Skeletal muscle satellite cell (primary cell): ENCODE measurements at regions not wholly inside any gene's neighbourhood (a gene's known extent, or its start where the extent isn't known, plus 50 kb on each side); places are given as distances from the start of the nearest gene placed in this dataset.

Experiments
- H3K27me3 ChIP-seq: 2 replicates; pipeline ENCODE4 v1.7.0; 2013; ENCODE audit warnings: low read length; ENCODE audit not compliant: control insufficient read depth, insufficient read depth
- H3K36me3 ChIP-seq: 2 replicates; pipeline ENCODE4 v1.7.0; 2013; ENCODE audit warnings: mild to moderate bottlenecking, control low read depth, low read length; ENCODE audit not compliant: insufficient read depth
- H3K4me1 ChIP-seq: 2 replicates; pipeline ENCODE4 v1.7.0; 2013; ENCODE audit warnings: low read length; ENCODE audit not compliant: control insufficient read depth, insufficient read depth
- H3K4me2 ChIP-seq: 2 replicates; pipeline ENCODE4 v1.7.0; 2013; ENCODE audit warnings: mild to moderate bottlenecking, low read length
- H3K4me3 ChIP-seq: 2 replicates; pipeline ENCODE4 v1.7.0; 2013; ENCODE audit warnings: low read length
- H3K9ac ChIP-seq: 2 replicates; pipeline ENCODE4 v1.7.0; 2013; ENCODE audit warnings: mild to moderate bottlenecking, low read depth, low read length, moderate library complexity
- H3K9me3 ChIP-seq: replicated peaks from 2 replicates; pipeline ENCODE4 v1.7.0; 2013; ENCODE audit warnings: mild to moderate bottlenecking, control low read depth, low read length

GRCh38 chr2:156087875-156088274 lies 244.6 kb downstream of the NR4A2 start:
- Histone ChIP-seq H3K4me2 (no peak overlapping the region), H3K9ac (no peak overlapping the region), H3K9me3 (no peaks in the 10 kb centered on the region), H3K4me3 (no peak overlapping the region), H3K36me3 (no peaks in the 10 kb centered on the region), H3K4me1 (no peaks in the 10 kb centered on the region), H3K27me3 (no peaks in the 10 kb centered on the region)

DNA sequence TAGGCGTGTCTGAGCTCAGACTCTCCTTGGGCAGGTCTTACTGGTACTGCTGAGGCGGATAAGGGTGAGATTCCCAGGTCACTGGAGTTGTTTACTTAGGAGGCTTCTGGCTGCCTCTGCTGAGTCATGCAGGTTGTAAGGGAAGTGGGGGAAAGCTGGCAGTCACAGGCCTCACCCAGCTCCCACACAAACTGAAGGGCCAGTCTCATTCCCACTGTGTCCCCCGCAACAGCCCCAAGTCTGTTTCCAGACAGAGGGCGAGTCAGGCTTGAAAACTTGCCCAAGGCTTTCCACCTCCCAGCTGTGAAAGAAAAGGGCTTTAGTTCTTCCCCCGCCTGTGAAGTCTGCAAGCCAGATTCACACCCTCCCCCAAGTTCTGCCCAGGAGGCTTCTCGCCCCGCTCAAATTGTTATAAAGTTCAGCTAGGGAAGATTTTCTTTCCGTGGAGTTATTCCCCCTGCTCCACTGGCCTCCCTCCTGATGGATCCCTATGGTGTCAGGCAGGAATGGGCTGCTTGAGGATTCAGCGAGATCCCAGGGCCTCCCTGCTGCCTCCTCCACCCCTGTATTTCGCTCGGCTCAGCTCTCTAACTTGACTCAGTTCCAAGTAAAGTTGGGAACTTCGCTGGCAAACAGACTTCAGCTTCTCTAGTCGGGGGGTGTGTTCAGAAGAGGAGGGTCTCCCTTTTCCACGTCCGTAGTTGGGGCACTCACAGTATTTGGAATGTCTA lies 248.6 kb downstream of the NR4A2 start:
- Histone ChIP-seq H3K9me3 (no peaks in the 10 kb centered on the region), H3K4me2 (no peak overlapping the region), H3K9ac (no peak overlapping the region), H3K4me3 (no peak overlapping the region), H3K36me3 (no peaks in the 10 kb centered on the region), H3K4me1 (no peaks in the 10 kb centered on the region), H3K27me3 (no peaks in the 10 kb centered on the region)

- H3K4me3 ChIP-seq, result no peak overlapping the region
- no peak overlapping the region for H3K4me2 ChIP-seq
- no peak overlapping the region for H3K9ac ChIP-seq
- no peaks in the 10 kb centered on the region for H3K9me3 ChIP-seq
- no peaks in the 10 kb centered on the region for H3K4me1 ChIP-seq
- no peaks in the 10 kb centered on the region for H3K36me3 ChIP-seq
- H3K27me3 ChIP-seq, result no peaks in the 10 kb centered on the region
Observed at GRCh38 chr2:156079845-156080244, 252.7 kb downstream of the NR4A2 start.

DNA sequence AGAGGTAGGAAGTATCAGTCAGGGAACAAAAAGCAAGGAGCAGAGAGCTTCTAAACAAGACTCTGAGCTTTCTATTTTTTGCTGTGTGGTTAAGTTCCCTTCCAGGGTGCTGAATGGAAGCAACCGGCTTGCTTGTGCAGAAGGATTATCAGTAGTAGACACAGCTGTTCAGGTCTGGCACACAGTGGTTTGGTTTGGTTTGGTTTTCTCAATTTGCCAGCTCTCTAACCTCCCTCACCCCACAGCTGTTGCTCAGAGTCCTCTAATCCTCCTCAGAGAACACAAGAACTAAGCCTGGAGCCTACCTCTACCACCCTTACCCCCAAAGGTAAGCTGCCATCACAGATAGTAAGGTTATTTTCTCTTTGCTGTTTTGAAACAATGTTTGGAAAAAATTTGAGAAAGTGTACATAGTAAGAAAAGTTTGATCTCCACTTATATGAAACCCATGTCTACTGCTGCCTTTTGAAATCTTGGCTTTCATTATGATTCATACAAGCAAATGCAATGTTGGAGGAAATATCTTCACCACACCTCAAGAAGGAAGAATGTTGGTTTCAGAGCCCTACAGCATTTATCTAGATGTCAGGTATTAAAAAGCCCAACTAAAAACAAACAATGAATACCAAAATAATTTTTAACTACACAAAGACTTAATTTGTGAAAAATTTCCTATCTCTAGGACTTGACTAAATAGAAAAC lies 255.3 kb downstream of the NR4A2 start:
- Histone ChIP-seq H3K4me3 (no peak overlapping the region), H3K9me3 (no peaks in the 10 kb centered on the region), H3K9ac (no peak overlapping the region), H3K27me3 (no peaks in the 10 kb centered on the region), H3K4me1 (no peaks in the 10 kb centered on the region), H3K4me2 (no peak overlapping the region), H3K36me3 (no peaks in the 10 kb centered on the region)

- Histone ChIP-seq H3K27me3 (no peaks in the 10 kb centered on the region), H3K4me1 (no peaks in the 10 kb centered on the region), H3K4me2 (no peak overlapping the region), H3K9ac (no peak overlapping the region), H3K36me3 (no peaks in the 10 kb centered on the region), H3K4me3 (no peak overlapping the region), H3K9me3 (no peaks in the 10 kb centered on the region)
Observed at GRCh38 chr2:156065912-156066311, 266.6 kb downstream of the NR4A2 start.

GRCh38 chr2:156064540-156064939 lies 268.0 kb downstream of the NR4A2 start:
- Histone ChIP-seq H3K27me3 (no peaks in the 10 kb centered on the region), H3K4me2 (no peak overlapping the region), H3K4me1 (no peaks in the 10 kb centered on the region), H3K4me3 (no peak overlapping the region), H3K9me3 (no peaks in the 10 kb centered on the region), H3K9ac (no peak overlapping the region), H3K36me3 (no peaks in the 10 kb centered on the region)

- H3K36me3 ChIP-seq, result no peaks in the 10 kb centered on the region
- H3K4me2 ChIP-seq, result no peak overlapping the region
- H3K9me3 ChIP-seq, result no peaks in the 10 kb centered on the region
- no peak overlapping the region for H3K4me3 ChIP-seq
- H3K9ac ChIP-seq, result no peak overlapping the region
- no peaks in the 10 kb centered on the region for H3K27me3 ChIP-seq
- H3K4me1 ChIP-seq, result no peaks in the 10 kb centered on the region
Observed at GRCh38 chr2:156057647-156058046, 274.9 kb downstream of the NR4A2 start.

DNA sequence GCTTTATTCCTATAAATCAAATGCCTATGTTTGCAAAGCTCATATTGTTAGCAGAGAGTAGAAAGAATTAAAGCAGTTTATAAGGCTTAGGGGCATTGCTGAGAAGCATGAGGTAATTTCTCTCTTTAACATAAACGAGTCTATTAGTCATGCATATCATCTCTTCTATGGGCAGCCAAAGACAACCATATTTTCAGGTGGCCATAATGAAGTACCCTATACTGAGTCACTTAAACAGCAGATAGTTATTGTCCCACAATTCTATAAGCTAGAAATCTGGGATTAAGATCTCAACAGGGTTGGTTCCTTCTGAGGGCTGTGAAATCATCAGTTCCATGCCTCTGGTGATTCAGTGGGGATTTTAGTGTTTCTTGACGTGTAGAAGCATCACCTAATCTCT lies 277.5 kb downstream of the NR4A2 start:
- Histone ChIP-seq H3K36me3 (no peaks in the 10 kb centered on the region), H3K4me1 (no peaks in the 10 kb centered on the region), H3K27me3 (no peaks in the 10 kb centered on the region), H3K4me2 (no peak overlapping the region), H3K9me3 (no peaks in the 10 kb centered on the region), H3K4me3 (no peak overlapping the region), H3K9ac (no peak overlapping the region)

GRCh38 chr2:156046900-156047299 lies 285.6 kb downstream of the NR4A2 start:
- Histone ChIP-seq H3K9ac (no peak overlapping the region), H3K4me1 (no peaks in the 10 kb centered on the region), H3K36me3 (no peaks in the 10 kb centered on the region), H3K4me3 (no peak overlapping the region), H3K27me3 (no peaks in the 10 kb centered on the region), H3K9me3 (no peaks in the 10 kb centered on the region), H3K4me2 (no peak overlapping the region)

DNA sequence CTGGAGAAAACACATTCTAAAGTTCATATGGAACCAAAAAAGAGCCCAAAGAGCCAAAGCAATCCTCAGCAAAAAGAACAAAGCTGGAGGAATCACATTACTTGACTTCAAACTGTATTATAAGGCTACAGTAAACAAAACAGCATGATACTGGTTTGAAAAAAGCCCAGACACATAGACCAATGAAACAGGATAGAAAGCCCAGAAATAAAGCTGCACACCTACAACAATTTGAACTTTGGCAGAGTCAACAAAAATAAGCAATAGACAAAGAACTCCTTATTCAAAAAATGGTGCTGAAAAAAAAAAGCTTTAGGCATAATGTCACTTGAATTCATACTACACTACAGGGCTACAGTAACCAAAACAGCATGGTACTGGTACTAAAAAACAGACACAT lies 289.6 kb downstream of the NR4A2 start:
- Histone ChIP-seq H3K4me3 (no peak overlapping the region), H3K9me3 (no peaks in the 10 kb centered on the region), H3K4me2 (no peak overlapping the region), H3K27me3 (no peaks in the 10 kb centered on the region), H3K4me1 (no peaks in the 10 kb centered on the region), H3K9ac (no peak overlapping the region), H3K36me3 (no peaks in the 10 kb centered on the region)

GRCh38 chr2:156038021-156038420 lies 294.5 kb downstream of the NR4A2 start:
- Histone ChIP-seq H3K9ac (no peak overlapping the region), H3K4me3 (no peak overlapping the region), H3K4me1 (no peaks in the 10 kb centered on the region), H3K27me3 (no peaks in the 10 kb centered on the region), H3K9me3 (no peaks in the 10 kb centered on the region), H3K36me3 (no peaks in the 10 kb centered on the region), H3K4me2 (no peak overlapping the region)

DNA sequence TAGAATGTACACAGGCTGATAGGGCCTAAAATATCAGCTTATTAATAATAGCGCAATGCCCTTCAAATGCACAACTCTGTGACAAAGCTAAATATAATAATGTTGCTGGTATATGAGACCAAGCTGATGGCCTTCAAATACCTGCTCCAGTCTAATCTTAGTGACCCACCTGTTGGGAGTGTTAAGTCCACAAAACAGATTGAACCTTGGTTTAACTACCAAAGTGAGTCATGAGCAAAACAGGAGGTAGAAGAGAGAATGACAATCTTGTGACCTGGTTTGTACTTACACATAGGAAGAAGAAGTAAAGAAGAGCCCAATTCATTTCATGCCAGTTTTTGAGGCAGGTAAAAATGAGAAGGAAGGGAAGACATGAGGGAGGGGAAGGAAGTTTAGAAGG lies 295.0 kb downstream of the NR4A2 start:
- H3K36me3 ChIP-seq, result no peaks in the 10 kb centered on the region
- H3K4me2 ChIP-seq, result no peak overlapping the region
- no peak overlapping the region for H3K4me3 ChIP-seq
- H3K9ac ChIP-seq, result no peak overlapping the region
- H3K4me1 ChIP-seq, result no peaks in the 10 kb centered on the region
- no peaks in the 10 kb centered on the region for H3K9me3 ChIP-seq
- no peaks in the 10 kb centered on the region for H3K27me3 ChIP-seq
